GM19025 (cell line): ENCODE measurements at regions not wholly inside any gene's neighbourhood (a gene's known extent, or its start where the extent isn't known, plus 50 kb on each side); places are given as distances from the start of the nearest gene placed in this dataset.

Source experiments
- ATAC-seq: cut with Tn5 transposase; IDR thresholded peaks from one replicate; pipeline ENCODE4 v1.9.1; 2021; ENCODE audit warnings: mild to moderate bottlenecking, low read depth, moderate library complexity; ENCODE audit not compliant: unreplicated experiment

DNA sequence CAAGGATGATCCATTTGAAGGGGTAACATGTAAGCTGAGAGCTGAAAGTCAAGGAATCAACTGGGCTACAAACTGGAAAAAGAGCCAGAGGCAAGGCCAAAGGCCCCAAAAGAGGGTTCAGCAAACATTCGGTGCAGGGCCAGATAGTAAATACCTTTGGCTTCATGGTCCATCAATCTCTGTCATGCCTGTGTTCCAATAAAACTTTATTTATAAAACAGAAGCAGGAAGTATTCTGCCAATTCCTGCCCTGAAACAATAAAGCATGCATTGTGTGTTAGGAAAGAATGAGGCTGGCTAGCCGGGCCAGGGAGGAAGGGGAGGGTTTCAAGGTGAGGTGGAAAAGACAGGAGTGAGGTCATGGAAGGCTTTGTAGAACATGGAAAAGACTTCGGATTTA is 107.1 kb downstream of the LBH start:
- ATAC-seq, result no peak

DNA sequence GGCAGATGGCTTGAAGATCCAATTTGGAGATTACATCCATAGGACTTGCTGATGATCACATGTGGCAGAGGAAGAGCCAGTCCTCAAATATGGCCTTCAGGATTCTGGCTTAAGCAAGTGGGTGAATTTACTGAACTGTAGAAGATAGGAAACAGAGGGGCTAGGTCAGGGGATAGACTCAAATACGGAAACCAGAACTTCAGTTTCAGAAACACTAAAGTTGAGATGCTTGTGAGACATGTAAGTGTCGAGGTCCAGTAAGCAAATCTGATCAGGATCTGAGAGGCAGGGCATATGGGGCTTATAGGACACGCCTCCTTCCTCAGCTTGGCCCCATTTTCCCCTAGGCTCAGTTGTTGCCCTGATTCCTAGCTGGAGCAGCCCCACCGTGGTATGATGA is 107.7 kb downstream of the LBH start:
- no peak for ATAC-seq

- ATAC-seq, result no peak
These were observed 105.4 kb upstream of the LCLAT1 start for GRCh38 chr2:30341500-30342267.

DNA sequence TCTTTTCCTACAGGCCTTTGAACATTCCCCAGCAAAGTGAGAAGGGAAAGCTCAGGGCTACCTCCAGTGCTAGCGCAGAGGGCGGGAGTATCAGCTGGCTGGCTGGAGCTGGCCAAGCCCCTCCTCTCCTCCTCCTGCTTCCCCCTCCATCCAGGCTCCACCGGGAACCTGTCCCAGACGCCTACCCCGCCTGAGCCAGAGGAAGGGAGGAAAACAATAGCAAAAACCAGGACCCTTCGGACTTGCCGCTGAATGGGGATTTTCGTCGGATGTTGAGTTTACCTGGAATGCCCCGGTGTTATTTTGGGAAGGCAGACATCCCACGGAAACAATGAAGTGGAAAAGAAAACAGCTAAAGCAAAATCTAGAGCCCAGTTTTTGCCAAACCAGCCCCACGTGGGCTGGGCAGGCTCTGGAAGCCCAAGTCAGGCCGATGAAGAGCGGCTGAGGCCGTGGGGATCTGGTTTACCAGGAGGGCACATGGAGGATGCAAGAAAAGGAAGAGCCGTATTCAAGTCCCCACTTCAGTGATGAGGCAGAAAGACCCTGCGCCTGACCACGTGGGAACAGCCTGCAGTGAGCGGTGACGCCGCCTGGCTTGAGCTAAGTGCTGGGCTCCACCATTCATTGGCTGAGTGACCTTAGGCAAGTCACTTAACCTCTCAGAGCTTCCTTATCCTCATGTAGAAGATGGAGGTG is 100.4 kb upstream of the LCLAT1 start:
- no peak for ATAC-seq

- no peak for ATAC-seq
These were observed 98.2 kb upstream of the LCLAT1 start for GRCh38 chr2:30348825-30349224.

DNA sequence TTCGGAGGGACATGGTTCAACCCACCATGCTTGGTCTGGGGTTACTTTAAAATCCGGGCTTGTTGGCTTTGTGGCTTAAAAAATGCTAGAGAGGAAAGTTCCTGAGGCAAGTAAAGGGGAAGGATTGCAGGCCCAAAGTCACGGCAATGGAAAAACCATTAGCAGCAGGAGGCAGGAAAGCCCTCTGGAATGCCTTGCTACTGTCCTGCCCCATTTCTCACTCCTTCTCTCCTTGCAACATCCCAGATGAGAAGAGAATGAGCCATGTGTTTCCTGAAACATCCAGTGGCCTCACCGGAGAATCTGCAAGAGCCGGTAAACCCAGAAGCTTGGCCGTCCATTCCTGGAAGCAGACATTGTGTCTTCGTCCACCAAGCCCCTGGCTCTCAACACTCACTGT is 97.4 kb upstream of the LCLAT1 start:
- ATAC-seq, result no peak

GRCh38 chr2:30351116-30351515 is 95.9 kb upstream of the LCLAT1 start:
- ATAC-seq, result no peak

DNA sequence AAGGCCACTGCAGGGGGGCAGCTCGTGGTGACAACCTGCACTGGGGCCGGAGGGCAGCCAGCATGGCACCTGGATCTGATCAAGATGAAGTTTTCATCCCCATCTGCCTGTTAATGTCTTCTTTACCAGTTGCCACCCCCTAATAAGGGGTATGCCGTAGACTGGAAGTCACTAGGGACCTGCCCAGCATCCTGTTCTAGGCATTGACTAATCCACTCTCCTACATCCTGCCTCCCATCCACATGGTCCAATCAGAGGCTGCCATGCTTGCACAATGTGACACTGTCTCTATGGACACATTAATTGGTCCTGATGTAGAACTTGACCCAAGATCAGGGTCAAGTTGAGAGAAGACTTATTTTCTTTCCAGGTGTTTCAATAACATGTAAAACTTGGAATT is 95.1 kb upstream of the LCLAT1 start:
- ATAC-seq, result no peak

GRCh38 chr2:30354150-30354549 is 92.9 kb upstream of the LCLAT1 start:
- ATAC-seq, result no peak

DNA sequence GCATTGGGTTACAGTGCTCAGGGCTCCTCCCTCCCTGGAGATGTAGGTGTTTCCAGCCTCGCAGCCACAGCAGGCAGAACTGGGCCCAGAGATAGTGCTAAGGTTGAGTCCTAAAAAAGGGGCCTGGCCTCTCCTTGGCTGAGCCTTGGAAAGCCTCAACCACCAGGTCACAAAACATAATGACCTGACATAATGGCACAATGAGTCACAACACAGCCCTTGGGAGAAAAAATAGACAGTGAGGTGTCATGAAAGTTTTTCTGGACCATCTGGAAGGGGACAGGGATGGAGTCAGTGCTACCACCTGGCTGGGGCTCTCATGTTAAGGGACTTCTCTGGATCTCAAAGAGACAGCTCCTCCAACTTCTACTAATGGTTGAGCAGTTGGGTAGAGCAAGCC is 92.4 kb upstream of the LCLAT1 start:
- no peak for ATAC-seq

DNA sequence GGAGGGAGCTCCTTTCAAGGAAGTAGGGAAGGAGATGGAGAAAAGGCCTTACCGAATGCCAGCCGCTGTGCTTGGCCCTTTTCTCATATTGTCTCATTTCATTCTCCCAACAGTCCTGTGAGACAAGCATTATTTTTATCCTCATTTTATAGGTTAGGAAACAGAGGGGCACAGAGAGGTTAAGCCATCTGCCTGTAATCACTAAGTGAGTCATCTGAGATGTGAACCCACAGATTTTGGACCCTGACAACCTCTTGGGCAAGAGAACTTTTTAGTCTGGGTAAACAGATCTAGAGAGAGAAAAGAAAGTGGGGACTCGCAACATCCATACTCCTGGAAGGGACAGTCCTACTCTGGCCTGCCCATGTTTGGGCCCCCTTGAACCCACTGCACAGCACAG is 91.7 kb upstream of the LCLAT1 start:
- ATAC-seq, result no peak

DNA sequence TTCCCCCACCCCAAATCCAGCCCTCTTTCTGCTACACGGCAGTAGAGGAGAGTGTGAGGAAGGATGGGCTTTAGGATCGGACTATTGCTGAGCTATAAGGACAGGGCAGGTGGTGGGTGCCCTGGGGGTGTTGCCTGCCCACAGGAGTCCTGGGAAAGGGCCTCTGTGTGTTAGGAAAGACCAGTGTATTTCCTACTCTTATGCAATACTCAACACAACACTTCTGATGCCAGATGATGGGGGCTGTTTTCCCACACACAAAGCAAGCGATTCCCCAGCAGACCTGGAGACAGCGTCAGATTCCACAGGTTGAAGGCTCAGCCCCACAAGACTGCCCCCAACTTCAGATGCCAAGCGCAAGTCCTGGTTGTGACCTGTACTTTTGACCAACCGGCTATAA is 91.0 kb upstream of the LCLAT1 start:
- ATAC-seq, result no peak

DNA sequence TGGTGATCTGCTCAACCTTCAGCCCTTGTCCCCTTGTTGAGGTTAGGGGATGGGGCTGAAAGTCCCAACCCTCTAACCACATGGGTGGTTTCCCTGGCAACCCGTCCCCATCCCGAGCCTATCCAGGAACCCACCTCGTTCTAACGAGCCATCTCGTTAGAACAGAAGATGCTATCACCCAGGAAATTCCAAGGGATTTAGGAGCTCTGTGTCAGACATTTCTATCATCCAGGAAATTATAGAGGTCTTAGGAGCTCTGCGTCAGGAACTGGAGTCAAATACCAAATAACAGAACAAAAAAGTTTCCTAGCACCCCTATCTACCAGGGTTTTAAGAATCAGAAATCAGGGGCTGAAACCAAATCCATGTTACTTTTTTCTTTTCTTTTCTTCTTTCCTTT is 90.3 kb upstream of the LCLAT1 start:
- ATAC-seq, result no peak

DNA sequence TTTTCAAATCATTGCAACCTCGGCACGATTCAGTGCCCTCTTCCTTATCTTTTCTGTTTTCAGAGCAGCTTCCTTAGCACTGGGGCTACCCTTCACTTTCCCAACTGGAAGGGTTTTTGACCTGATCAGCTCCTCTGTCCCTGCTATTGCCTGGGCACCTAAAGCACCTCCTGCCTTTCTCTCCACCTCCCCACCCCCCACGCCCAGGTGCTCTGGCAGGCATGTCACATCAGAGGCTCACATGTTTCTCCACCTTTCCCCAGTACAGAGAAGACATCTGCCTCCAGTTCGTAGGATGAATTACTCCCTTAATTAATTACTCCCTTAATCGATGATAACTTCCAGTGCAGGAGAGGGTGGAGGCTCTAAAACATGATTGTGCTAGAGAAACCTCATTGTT is 88.7 kb upstream of the LCLAT1 start:
- ATAC-seq, result no peak

DNA sequence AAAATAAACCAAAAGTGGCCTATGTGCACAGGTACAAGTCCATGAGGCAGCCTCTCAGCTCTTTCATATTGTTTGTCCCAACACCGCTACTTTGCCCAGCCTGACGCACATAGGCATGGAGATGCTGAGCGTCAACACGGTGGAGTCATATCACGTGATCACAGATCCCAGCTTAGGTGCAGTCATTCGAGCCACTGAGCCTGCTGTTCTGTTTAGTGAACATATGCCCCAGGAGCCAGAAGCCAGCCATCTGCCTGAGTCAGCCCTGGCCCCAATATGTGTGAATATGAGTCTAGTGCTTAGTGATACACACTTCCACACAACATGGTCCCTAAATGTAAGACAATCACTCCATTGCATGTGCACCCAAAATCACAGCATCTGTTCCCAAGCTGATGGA is 88.2 kb upstream of the LCLAT1 start:
- no peak for ATAC-seq

DNA sequence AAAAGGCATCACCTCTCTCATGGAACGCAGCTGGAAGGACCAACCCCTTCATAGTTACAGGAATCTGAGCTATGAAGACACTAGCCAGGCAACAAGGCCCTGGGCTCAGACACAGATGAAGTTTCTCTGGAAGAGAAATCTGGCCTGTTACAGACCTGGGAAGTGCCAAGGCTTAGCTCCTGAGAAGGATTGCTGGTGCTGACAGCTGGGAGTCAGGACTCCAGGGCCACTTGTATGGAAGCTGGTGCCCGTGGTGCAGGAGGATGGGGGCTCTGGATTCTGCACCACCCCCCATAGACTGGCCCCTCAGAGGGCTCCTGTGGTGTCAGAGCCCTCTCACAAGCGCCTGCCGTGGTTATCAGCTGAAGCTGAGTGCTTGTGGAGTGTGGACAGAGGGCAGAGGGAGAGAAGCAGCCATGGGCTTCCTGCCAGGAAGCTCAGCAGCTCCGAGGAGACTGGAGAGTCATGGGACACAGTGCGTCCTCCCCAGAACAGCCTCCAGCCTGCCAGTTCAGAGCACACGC is 87.3 kb upstream of the LCLAT1 start:
- no peak for ATAC-seq

DNA sequence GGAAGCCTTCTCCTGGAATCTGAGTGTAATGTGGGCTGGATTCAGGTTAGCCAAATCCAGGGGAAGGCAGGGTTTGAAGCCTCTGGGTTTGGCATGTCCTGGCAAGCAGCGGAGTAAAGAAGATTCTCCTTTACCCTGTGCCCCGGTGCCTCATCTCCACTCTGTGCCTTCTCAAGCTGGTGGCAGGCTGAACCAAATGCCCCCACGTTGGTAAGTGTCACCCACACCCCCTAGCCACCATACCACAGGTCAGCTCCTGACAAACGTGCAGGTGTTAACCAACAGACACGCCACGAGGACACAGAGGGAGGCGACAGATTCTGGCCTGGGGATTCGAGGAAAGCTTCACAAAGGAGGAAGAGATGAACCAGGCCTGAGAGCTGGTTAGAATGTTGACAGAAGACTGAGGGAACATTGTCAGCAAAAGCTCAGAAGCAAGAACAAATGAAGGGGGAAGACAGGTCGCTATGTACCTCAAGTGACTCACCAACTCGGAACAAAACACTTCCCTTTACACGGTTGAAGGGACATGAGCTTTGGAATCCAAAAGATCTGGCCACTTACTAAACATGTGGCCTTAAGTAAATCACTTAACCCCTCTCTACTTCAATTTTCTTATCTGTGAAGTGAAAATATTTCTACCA is 85.2 kb upstream of the LCLAT1 start:
- ATAC-seq, result no peak

- ATAC-seq, result no peak
These were observed 84.5 kb upstream of the LCLAT1 start for GRCh38 chr2:30362468-30363081.

- no peak for ATAC-seq
These were observed 83.6 kb upstream of the LCLAT1 start for GRCh38 chr2:30363406-30363805.

DNA sequence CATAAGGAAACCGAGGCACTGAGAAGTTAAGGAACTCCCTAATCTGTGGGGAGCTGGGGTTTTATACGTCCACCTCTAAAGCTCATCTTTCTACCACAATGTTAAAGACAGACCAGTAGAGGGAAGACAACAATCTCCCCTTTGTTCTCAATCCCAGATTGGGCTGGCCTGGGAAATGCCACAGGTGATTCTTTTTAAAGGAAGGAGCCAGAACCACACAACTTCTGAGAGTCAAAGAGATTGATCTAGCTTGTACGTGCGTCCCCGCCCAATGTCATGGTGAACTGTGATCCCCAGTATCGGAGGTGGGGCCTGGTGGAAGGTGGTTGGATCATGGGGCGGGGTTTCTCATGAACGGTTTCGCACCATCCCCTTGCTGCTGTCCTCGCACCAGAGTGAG is 81.8 kb upstream of the LCLAT1 start:
- ATAC-seq, result no peak

DNA sequence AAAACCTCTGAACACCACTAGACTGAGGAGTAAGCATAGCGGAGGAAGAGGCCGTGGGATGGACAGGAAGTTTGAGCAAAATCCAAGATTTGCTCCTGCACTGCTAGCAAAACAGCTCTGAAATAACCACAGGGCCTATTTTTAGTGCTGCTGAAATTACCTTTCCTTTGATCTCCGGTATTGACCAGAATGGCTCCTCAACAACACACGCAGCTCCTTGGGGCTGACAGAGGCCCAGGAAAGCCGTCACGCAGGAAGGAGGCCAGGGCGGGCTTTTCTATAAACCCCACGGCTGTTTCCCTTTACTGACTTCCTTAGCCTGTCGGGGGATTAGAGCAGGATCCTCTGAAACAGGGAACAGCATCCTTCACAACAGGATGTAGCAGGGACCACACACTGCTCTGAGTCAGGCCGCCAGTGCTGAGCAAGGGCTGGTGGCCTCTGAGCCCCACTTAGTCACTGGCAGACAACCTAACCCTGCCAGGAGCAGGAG is 80.8 kb upstream of the LCLAT1 start:
- no peak for ATAC-seq
